Bronchial epithelial cell (primary cell): ENCODE measurements at regions not wholly inside any gene's neighbourhood (a gene's known extent, or its start where the extent isn't known, plus 50 kb on each side); places are given as distances from the start of the nearest gene placed in this dataset.
"Not testable (repeated sequence)": the region's sequence is repeated elsewhere in the genome, so short reads cannot be mapped to it uniquely, and the experiment has no call there.

Experiments
- DNase-seq: peaks from one replicate; pipeline ENCODE4 v3.0.0-alpha.2; 2010; ENCODE audit warnings: low read depth
- FAIRE-seq: peaks from 2 replicates; lab custom pipeline; 2011; peaks lifted over from hg19 to GRCh38; lab: Jason Lieb, UNC
- H3K27me3 ChIP-seq: 2 replicates; pipeline ENCODE4 v1.5.1; 2011; ENCODE audit warnings: low read length; ENCODE audit not compliant: control insufficient read depth, insufficient read depth
- H3K36me3 ChIP-seq: 2 replicates; pipeline ENCODE4 v1.5.1; 2011; ENCODE audit warnings: low read length; ENCODE audit not compliant: control insufficient read depth, insufficient read depth
- H3K4me3 ChIP-seq: 2 replicates; pipeline ENCODE4 v1.5.1; 2011; ENCODE audit warnings: mild to moderate bottlenecking, low read depth, low read length, control low read depth
- CTCF ChIP-seq: IDR thresholded peaks from 2 replicates; pipeline ENCODE4 v1.5.1; 2011; ENCODE audit warnings: mild to moderate bottlenecking, moderate library complexity, low read length, control low read depth, inconsistent platforms; ENCODE audit not compliant: insufficient read depth, severe bottlenecking

- no peak overlapping the region for H3K4me3 ChIP-seq
- DNase-seq (no peak), FAIRE-seq (no peak)
- no peak for TF ChIP-seq CTCF
- H3K27me3 ChIP-seq: no peaks in the 10 kb centered on the region
- no peaks in the 10 kb centered on the region for H3K36me3 ChIP-seq
Measured at GRCh38 chr4:115484479-115484878, 371.1 kb upstream of the NDST4 start.

- no peaks in the 10 kb centered on the region for H3K36me3 ChIP-seq
- no peak for TF ChIP-seq CTCF
- DNase-seq: no peak
- FAIRE-seq: no peak
- no peak overlapping the region for H3K4me3 ChIP-seq
- H3K27me3 ChIP-seq: no peaks in the 10 kb centered on the region
Measured at GRCh38 chr4:115470763-115471162, 357.3 kb upstream of the NDST4 start.

GRCh38 chr4:115459301-115459700 is 345.9 kb upstream of the NDST4 start:
- H3K4me3 ChIP-seq, H3K36me3 ChIP-seq, DNase-seq, FAIRE-seq, H3K27me3 ChIP-seq: not testable (repeated sequence)

GRCh38 chr4:115456231-115456630 is 342.8 kb upstream of the NDST4 start:
- no peaks in the 10 kb centered on the region for H3K36me3 ChIP-seq
- no peak overlapping the region for H3K4me3 ChIP-seq
- FAIRE-seq (no peak), DNase-seq (no peak)
- H3K27me3 ChIP-seq: no peaks in the 10 kb centered on the region
- TF ChIP-seq CTCF: no peak

DNA sequence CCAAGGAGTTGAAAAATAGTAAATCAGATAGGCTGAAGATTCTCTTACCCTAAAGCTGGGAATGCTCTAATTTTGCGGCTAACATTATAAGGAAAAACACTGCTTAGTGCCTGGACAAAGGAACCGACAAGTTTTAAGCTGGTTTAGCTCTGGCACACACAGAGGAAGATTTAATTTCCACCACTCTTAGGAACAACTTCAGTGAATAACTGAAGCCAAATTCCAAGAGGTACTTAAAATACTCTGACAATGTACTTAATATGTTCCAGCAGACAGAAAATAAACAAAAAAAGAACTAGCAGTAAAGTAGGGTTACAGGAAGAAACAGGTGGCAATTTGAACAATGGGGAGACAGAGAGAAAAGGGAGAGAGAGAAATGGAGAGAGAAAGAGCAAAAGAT is 340.8 kb upstream of the NDST4 start:
- no peaks in the 10 kb centered on the region for H3K36me3 ChIP-seq
- no peaks in the 10 kb centered on the region for H3K27me3 ChIP-seq
- DNase-seq: no peak
- TF ChIP-seq CTCF: no peak
- FAIRE-seq: no peak
- H3K4me3 ChIP-seq: no peak overlapping the region

- FAIRE-seq (no peak), DNase-seq (peak; percentile 97)
- Histone ChIP-seq H3K36me3 (no peaks in the 10 kb centered on the region), H3K4me3 (no peak overlapping the region), H3K27me3 (no peaks in the 10 kb centered on the region)
- no peak for TF ChIP-seq CTCF
Measured at GRCh38 chr4:115453416-115453815, 340.0 kb upstream of the NDST4 start.

- H3K4me3 ChIP-seq, DNase-seq, H3K36me3 ChIP-seq, H3K27me3 ChIP-seq, FAIRE-seq: not testable (repeated sequence)
Measured at GRCh38 chr4:115452229-115452628, 338.8 kb upstream of the NDST4 start.
